Heart right ventricle (tissue), 16 donors: ENCODE measurements at regions not wholly inside any gene's neighbourhood (a gene's known extent, or its start where the extent isn't known, plus 50 kb on each side); places are given as distances from the start of the nearest gene placed in this dataset.

ENCODE experiments used
- ATAC-seq, 8 donors: fragments of 200-7000 bp; cut with Tn5 transposase; one replicate each; pipeline ENCODE4 v1.9.1; 2020; ENCODE audit warnings: mild to moderate bottlenecking in 8 of 8, moderate library complexity in 8 of 8, moderate number of reproducible peaks in 1 of 8
- DNase-seq, 2 donors: peaks; one replicate each; pipeline ENCODE4 v3.0.0-alpha.2; 2020
- H3K27ac ChIP-seq, 10 donors: fragments of 200-600 bp; sonication (generic) in 2 of 10; one replicate each; pipeline versions ENCODE4 v1.5.0 to v1.8.0; 2020 to 2022; ENCODE audit warnings: mild to moderate bottlenecking in 3 of 10
- H3K27me3 ChIP-seq, 7 donors: fragments of 200-600 bp; one replicate each; pipeline ENCODE4 v1.8.0; 2021 to 2022; ENCODE audit warnings: mild to moderate bottlenecking in 2 of 7
- H3K36me3 ChIP-seq, 9 donors: fragments of 200-600 bp; sonication (generic) in 1 of 9; one replicate each; pipeline versions ENCODE4 v1.5.0 to v1.8.0; 2020 to 2022; ENCODE audit warnings: mild to moderate bottlenecking in 2 of 9
- H3K4me1 ChIP-seq, 9 donors: fragments of 200-600 bp; sonication (generic) in 1 of 9; one replicate each; pipeline versions ENCODE4 v1.5.0 to v1.8.0; 2020 to 2022; ENCODE audit warnings: mild to moderate bottlenecking in 4 of 9
- H3K4me3 ChIP-seq, 10 donors: fragments of 200-600 bp; sonication (generic) in 2 of 10; one replicate each; pipeline versions ENCODE4 v1.5.0 to v1.8.0; 2020 to 2022; ENCODE audit warnings: mild to moderate bottlenecking in 7 of 10, moderate library complexity in 2 of 10
- H3K9me3 ChIP-seq, 11 donors: fragments of 200-600 bp in 10 of 11; sonication (generic) in 2 of 11; one replicate each; pipeline versions ENCODE4 v1.5.0 to v1.8.0; 2013 to 2022; ENCODE audit warnings: mild to moderate bottlenecking in 2 of 11, control low read depth in 1 of 11, moderate library complexity in 1 of 11
- WGBS, 2 donors: extraction: QIAGEN DNeasy Blood & Tissue Kit; methylation state at CpG; one replicate each; pipeline ENCODE4 v1.1.7; 2013; ENCODE audit warnings: inconsistent platforms in 1 of 2; 5-methylcytosine and 5-hydroxymethylcytosine counted together
- intact Hi-C, 10 donors: fragments of 100-400 bp; cut with DNase I; formaldehyde crosslinking; loops; one replicate each; pipeline versions ENCODE4 v1.11.1 to v1.14.2; 2022
- TF ChIP-seq, protein P1 (sequence below), 9 donors: fragments of 200-600 bp; sonication (generic) in 2 of 9; IDR thresholded peaks; one replicate each; pipeline versions ENCODE4 v1.5.0 to v1.8.0; 2021 to 2022; ENCODE audit warnings: antibody characterized with exemption in 9 of 9, mild to moderate bottlenecking in 5 of 9, moderate library complexity in 1 of 9
- donor health status: Arrhythmogenic right ventricular cardiomyopathy.
- donor health status: ischemic (EF 13 %, LVEDD 7.1; RV severe dilation, severe dysfunction).
- donor health status: healthy with polysubstance abuse.
- donor health status: DM: no; HTN: yes; CAD: no.
- donor health status: DM: no; HTN: no; CAD: no.
- donor health status: ischemic (EF 25% LVEDD 6.9; RV normal size, moderate dysfunction).
- donor health status: ischemic (EF 25% LVEDD 5.7; RV mildly dilated, moderate dysfunction).
- donor health status: healthy.
- donor health status: DM: yes; HTN: yes; CAD: no.
- donor health status: Ischemic cardiomyopathy.
- donor health status: ischemic (EF 35%, LVEDD 5.7; RV mildly dilated, moderate dysfunction).
- donor health status: nonischemic (EF 11% LVEDD 7.7; RV severe dilation, severe dysfunction).
- donor health status: DM: yes; HTN: yes; CAD: no.
- donor health status: PGD.
- donor health status: ischemic (EF 29% LVEDD 5.4; RV normal size, mild dysfunction).
- donor health status: nonischemic (EF 23%, LVEDD 6.1; RV moderate dilation, normal function).

DNA sequence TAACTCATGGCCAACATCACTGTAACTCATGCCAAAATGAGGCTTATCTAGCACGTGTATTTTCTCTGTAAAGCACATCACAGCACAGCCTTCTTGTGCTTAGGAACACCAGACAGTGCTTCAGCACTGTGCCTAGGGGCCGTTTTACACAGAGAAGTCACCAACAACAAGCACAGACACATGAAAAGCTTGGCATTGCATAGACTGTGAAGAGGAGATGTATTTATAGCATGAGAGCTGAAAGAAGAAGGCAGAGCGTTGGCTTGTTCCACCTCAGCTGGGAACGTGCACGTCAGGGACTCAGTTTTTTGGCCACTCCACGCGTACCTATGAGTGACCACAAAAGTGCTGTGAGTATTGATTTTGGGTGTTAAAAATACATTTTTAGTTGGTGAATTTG is 116.3 kb upstream of the SFRP2 start:
- H3K27ac ChIP-seq = no peak overlapping the region
- H3K4me3 ChIP-seq = no peak overlapping the region
- 37 to 61% methylated on average over 7 of the region's 7 CpGs for WGBS, 2 donors
- intact Hi-C loops = no loop called here
- DNase-seq = peak in 1 of 2 donors; percentile 29
- no peaks in the 10 kb centered on the region for H3K9me3 ChIP-seq
- TF ChIP-seq, protein P1, sequence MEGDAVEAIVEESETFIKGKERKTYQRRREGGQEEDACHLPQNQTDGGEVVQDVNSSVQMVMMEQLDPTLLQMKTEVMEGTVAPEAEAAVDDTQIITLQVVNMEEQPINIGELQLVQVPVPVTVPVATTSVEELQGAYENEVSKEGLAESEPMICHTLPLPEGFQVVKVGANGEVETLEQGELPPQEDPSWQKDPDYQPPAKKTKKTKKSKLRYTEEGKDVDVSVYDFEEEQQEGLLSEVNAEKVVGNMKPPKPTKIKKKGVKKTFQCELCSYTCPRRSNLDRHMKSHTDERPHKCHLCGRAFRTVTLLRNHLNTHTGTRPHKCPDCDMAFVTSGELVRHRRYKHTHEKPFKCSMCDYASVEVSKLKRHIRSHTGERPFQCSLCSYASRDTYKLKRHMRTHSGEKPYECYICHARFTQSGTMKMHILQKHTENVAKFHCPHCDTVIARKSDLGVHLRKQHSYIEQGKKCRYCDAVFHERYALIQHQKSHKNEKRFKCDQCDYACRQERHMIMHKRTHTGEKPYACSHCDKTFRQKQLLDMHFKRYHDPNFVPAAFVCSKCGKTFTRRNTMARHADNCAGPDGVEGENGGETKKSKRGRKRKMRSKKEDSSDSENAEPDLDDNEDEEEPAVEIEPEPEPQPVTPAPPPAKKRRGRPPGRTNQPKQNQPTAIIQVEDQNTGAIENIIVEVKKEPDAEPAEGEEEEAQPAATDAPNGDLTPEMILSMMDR (IDR thresholded peaks at IDR 0.05) = no peak
- no peaks in the 10 kb centered on the region for H3K36me3 ChIP-seq
- H3K4me1 ChIP-seq = no peaks in the 10 kb centered on the region
- peaks cover 0 to 3% (median 0%) of the 10 kb centered on the region in 7 donors for H3K27me3 ChIP-seq
- peak; percentile 74 to 97 (median 86) for ATAC-seq

DNA sequence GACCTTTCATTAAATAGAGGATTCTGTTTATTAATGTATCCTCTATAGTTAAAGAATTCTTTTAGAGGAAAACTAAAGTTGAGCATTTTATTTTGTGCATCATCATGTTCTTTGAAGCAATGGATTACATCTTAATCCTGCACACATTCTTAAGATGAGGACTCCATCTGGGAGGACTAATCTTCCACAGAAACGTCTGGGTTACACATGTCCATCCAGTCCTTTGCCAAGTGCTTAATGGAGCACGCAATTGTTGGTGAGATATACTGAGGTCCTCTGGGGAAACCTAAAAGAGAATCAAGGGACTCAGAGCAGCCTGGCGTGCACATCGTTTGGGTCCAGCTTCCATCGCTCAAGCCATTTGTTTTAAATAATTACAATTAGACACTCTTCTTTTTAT is 115.1 kb upstream of the SFRP2 start:
- H3K27ac ChIP-seq = no peak overlapping the region
- ATAC-seq (no peak), DNase-seq (no peak)
- WGBS, 2 donors = 60 to 68% methylated on average over 5 of the region's 5 CpGs
- TF ChIP-seq, protein P1 (IDR thresholded peaks at IDR 0.05) = no peak
- intact Hi-C loops = no loop called here
- H3K4me3 ChIP-seq = no peak overlapping the region
- peaks cover 0 to 3% (median 0%) of the 10 kb centered on the region in 7 donors for H3K27me3 ChIP-seq
- H3K9me3 ChIP-seq = no peaks in the 10 kb centered on the region
- H3K36me3 ChIP-seq = no peaks in the 10 kb centered on the region
- no peaks in the 10 kb centered on the region for H3K4me1 ChIP-seq

DNA sequence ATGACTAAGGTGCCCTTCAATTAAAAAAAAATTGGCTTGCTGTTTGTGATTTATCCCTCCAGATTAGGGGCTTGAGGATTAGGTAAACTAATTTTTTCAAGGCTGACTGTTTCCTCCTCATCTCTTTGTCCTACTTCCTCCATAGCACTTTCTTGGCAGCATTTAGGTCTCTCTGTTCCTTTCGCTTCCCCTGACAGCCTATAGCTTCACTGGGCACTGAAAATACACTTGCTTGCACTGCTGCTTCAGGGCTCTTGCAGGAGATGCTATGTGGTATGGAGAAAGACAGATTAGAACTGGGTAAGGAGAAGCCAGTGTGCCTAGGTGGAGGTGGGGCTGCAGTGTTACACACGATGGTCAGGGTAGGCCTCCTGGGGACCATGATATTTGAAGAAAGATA is 112.3 kb upstream of the SFRP2 start:
- Histone ChIP-seq H3K9me3 (no peaks in the 10 kb centered on the region), H3K4me1 (no peaks in the 10 kb centered on the region), H3K36me3 (no peaks in the 10 kb centered on the region), H3K4me3 (no peak overlapping the region), H3K27me3 (peaks cover 0 to 3% (median 0%) of the 10 kb centered on the region in 7 donors), H3K27ac (no peak overlapping the region)
- DNase-seq (no peak), ATAC-seq (no peak)
- intact Hi-C loops = no loop called here
- TF ChIP-seq, protein P1 (IDR thresholded peaks at IDR 0.05) = no peak
- WGBS, 2 donors = 55 to 56% methylated on average over 2 of the region's 2 CpGs

DNA sequence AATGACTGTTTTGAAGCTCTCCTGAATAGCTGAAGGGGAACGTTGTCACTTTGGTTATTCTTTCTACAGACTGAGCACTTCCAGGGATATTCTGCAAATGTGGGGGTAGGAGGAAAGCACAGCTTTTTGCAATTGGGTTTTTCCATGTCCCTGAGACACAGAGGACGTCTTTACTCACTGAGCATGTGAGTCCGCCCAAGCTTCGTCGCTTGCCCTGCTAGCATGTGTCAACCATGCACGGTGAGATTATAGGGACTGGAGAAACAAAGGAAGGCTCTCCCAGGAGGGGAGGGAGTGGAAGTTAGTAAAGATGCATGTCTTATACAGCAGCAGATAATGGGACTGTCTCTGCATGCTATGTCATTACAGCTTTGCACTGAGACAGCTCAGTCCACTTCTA is 111.5 kb upstream of the SFRP2 start:
- Histone ChIP-seq H3K9me3 (no peaks in the 10 kb centered on the region), H3K27ac (no peak overlapping the region), H3K4me1 (no peaks in the 10 kb centered on the region), H3K27me3 (peaks cover 0 to 3% (median 0%) of the 10 kb centered on the region in 7 donors), H3K4me3 (no peak overlapping the region), H3K36me3 (no peaks in the 10 kb centered on the region)
- TF ChIP-seq, protein P1 (IDR thresholded peaks at IDR 0.05) = no peak
- intact Hi-C loops = no loop called here
- 69 to 79% methylated on average over 6 of the region's 6 CpGs for WGBS, 2 donors
- no peak for DNase-seq
- no peak for ATAC-seq
